Activated T-helper 1 cell treated with anti-CD3 and anti-CD28 coated beads, Interleukin-12 subunit alpha, Interleukin-12 subunit beta, Interleukin-2, Interleukin-4 antibody, amounts not matched to agents 30 ng/mL and 10 ng/mL and 1 ng/mL, durations not matched to agents 14 hours and 24 hours and 36 hours (primary cell): ENCODE measurements at regions not wholly inside any gene's neighbourhood (a gene's known extent, or its start where the extent isn't known, plus 50 kb on each side); places are given as distances from the start of the nearest gene placed in this dataset.

Experiments used
- DNase-seq: peaks from one replicate; pipeline ENCODE4 v3.0.0; 2021; ENCODE audit warnings: low spot score
- H3K27ac Mint-ChIP-seq: one replicate; pipeline ENCODE4 v1.8.0; 2021; ENCODE audit warnings: mild to moderate bottlenecking, mixed read lengths
- H3K27me3 Mint-ChIP-seq: one replicate; pipeline ENCODE4 v1.8.0; 2022; ENCODE audit warnings: mild to moderate bottlenecking, moderate library complexity, mixed read lengths; ENCODE audit not compliant: insufficient read depth
- H3K36me3 Mint-ChIP-seq: one replicate; pipeline ENCODE4 v1.8.0; 2021; ENCODE audit warnings: low read depth, mixed read lengths
- H3K4me1 Mint-ChIP-seq: one replicate; pipeline ENCODE4 v1.8.0; 2021; ENCODE audit warnings: low read depth, mixed read lengths
- H3K4me3 Mint-ChIP-seq: one replicate; pipeline ENCODE4 v1.8.0; 2021; ENCODE audit warnings: mild to moderate bottlenecking, moderate library complexity, mixed read lengths
- H3K9me3 Mint-ChIP-seq: one replicate; pipeline ENCODE4 v1.8.0; 2021; ENCODE audit warnings: mixed read lengths
- intact Hi-C: fragments of 100-400 bp; cut with micrococcal nuclease; formaldehyde crosslinking; loops from one replicate; pipeline ENCODE4 v1.15.1; 2024

DNA sequence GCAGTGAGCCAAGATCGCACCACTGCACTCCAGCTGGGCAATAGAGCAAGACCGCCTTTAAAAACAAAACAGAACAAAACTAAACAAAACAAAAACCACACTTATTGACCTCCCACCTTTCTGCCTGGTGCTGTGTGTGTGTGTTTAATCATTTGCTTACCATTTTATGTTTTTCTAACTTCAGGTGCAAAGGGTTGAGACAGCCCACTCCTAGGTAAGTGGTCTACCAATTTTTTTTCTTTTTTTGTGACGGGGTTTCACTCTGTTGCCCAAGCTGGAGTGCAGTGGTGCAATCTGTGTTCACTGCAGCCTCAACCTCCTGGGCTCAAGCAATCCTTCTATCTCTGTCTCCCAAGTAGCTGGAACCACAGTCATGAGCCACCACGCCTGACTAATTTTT, 65.8 kb downstream of the SALL1 start:
- intact Hi-C loops = no loop called here
- no peak overlapping the region for H3K27ac Mint-ChIP-seq
- no peak overlapping the region for H3K4me3 Mint-ChIP-seq
- H3K4me1 Mint-ChIP-seq = no peaks in the 10 kb centered on the region
- DNase-seq = no peak
- no peaks in the 10 kb centered on the region for H3K9me3 Mint-ChIP-seq
- H3K36me3 Mint-ChIP-seq = no peaks in the 10 kb centered on the region
- peaks cover 3% of the 10 kb centered on the region for H3K27me3 Mint-ChIP-seq

GRCh38 chr16:51084074-51084928, 66.8 kb downstream of the SALL1 start:
- H3K27me3 Mint-ChIP-seq = peaks cover 3% of the 10 kb centered on the region
- DNase-seq = no peak
- no peaks in the 10 kb centered on the region for H3K9me3 Mint-ChIP-seq
- no peak overlapping the region for H3K27ac Mint-ChIP-seq
- H3K4me3 Mint-ChIP-seq = no peak overlapping the region
- no peaks in the 10 kb centered on the region for H3K4me1 Mint-ChIP-seq
- intact Hi-C loops = no loop called here
- H3K36me3 Mint-ChIP-seq = no peaks in the 10 kb centered on the region

DNA sequence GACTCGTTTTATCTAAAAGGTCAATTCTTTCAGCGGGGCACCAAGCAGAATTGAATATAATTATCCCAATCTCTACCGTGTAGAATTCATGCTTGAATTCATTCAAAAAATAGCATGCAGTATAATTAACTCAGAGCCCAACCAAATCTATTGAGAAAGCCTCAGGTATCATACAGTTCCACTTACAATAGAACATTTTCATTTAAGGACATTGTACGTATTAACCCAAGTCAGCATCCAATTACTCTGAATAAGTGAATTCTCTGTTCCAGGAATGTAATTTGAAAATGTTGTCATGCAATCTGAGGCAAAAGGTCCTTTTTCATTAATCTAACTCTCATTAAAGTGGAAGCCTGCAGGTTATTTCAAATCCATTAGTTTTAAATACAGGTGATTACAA, 78.5 kb downstream of the SALL1 start:
- H3K27me3 Mint-ChIP-seq = peaks cover 3% of the 10 kb centered on the region
- DNase-seq = no peak
- no peaks in the 10 kb centered on the region for H3K36me3 Mint-ChIP-seq
- intact Hi-C loops = no loop called here
- no peak overlapping the region for H3K27ac Mint-ChIP-seq
- no peak overlapping the region for H3K4me3 Mint-ChIP-seq
- peaks cover 4% of the 10 kb centered on the region for H3K9me3 Mint-ChIP-seq
- no peaks in the 10 kb centered on the region for H3K4me1 Mint-ChIP-seq

DNA sequence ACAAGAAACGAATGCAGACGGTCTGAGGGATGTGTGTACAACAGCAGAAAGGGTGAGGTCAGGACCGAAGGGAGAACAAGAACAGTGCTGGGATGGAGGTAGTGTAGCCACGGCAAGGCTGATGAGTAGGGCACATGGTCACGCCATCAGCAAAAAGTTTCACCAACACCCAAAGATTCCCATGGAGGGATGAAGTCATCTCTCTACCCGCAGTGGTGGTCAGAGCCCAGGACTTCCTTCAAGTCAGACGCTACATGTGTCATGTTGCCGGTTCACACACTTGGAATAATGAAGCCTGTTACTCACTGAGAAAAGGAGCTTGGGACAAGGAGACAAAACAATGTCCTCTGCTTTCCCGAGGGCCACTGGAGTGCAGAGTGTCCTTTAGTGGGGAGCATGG, 79.7 kb downstream of the SALL1 start:
- DNase-seq = no peak

GRCh38 chr16:51067352-51067751, 83.7 kb downstream of the SALL1 start:
- intact Hi-C loops = no loop called here
- Mint-ChIP-seq H3K27ac (no peak overlapping the region), H3K9me3 (peaks cover under 1% of the 10 kb centered on the region), H3K27me3 (peaks cover 4% of the 10 kb centered on the region), H3K4me3 (no peak overlapping the region), H3K36me3 (no peaks in the 10 kb centered on the region), H3K4me1 (no peaks in the 10 kb centered on the region)
- DNase-seq = no peak

More for the DNA sequence above, 79.7 kb downstream of the SALL1 start:
- Mint-ChIP-seq H3K9me3 (peaks cover 4% of the 10 kb centered on the region), H3K27me3 (peaks cover 3% of the 10 kb centered on the region), H3K4me3 (no peak overlapping the region), H3K27ac (no peak overlapping the region), H3K36me3 (no peaks in the 10 kb centered on the region), H3K4me1 (no peaks in the 10 kb centered on the region)
- intact Hi-C loops = no loop called here

GRCh38 chr16:51062039-51062438, 89.0 kb downstream of the SALL1 start:
- H3K9me3 Mint-ChIP-seq = no peaks in the 10 kb centered on the region
- intact Hi-C loops = no loop called here
- H3K4me1 Mint-ChIP-seq = no peaks in the 10 kb centered on the region
- no peak overlapping the region for H3K27ac Mint-ChIP-seq
- H3K4me3 Mint-ChIP-seq = no peak overlapping the region
- H3K36me3 Mint-ChIP-seq = no peaks in the 10 kb centered on the region
- no peak for DNase-seq
- H3K27me3 Mint-ChIP-seq = peaks cover 17% of the 10 kb centered on the region

GRCh38 chr16:51061328-51061727, 89.7 kb downstream of the SALL1 start:
- intact Hi-C loops = no loop called here

GRCh38 chr16:51057969-51058337, 93.1 kb downstream of the SALL1 start:
- Mint-ChIP-seq H3K27ac (no peak overlapping the region), H3K36me3 (no peaks in the 10 kb centered on the region), H3K27me3 (peaks cover 19% of the 10 kb centered on the region), H3K9me3 (no peaks in the 10 kb centered on the region), H3K4me3 (no peak overlapping the region), H3K4me1 (no peaks in the 10 kb centered on the region)
- no peak for DNase-seq
- intact Hi-C loops = no loop called here

More at GRCh38 chr16:51061328-51061727, 89.7 kb downstream of the SALL1 start:
- Mint-ChIP-seq H3K27me3 (peaks cover 17% of the 10 kb centered on the region), H3K9me3 (no peaks in the 10 kb centered on the region), H3K4me3 (no peak overlapping the region), H3K36me3 (no peaks in the 10 kb centered on the region), H3K27ac (no peak overlapping the region), H3K4me1 (no peaks in the 10 kb centered on the region)
- DNase-seq = no peak

- Mint-ChIP-seq H3K27me3 (peaks cover 15% of the 10 kb centered on the region), H3K9me3 (no peaks in the 10 kb centered on the region), H3K4me3 (no peak overlapping the region), H3K36me3 (no peaks in the 10 kb centered on the region), H3K27ac (no peak overlapping the region), H3K4me1 (peaks cover 3% of the 10 kb centered on the region)
- intact Hi-C loops = no loop called here
- no peak for DNase-seq
Measured at GRCh38 chr16:51057102-51057793, 93.8 kb downstream of the SALL1 start.

DNA sequence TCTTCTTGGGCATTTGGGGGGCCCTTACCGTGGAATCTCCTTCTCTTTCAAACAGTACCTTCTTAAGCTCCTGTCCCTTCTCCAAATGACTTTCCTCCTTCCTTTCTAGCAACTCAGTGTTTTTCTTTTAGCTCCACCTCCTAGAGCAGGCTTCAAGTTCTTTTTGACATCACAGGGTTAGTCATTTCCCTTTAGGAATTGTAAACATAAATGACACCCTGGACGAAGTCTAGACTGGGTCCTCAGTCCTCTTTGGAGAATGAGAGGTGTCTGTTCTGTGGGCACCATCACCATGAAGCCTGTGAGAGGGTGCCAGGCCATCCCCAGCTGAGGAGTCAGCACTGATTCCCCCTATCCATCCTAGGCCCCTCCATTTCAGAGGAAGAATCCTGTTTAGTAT, 94.7 kb downstream of the SALL1 start:
- Mint-ChIP-seq H3K36me3 (no peaks in the 10 kb centered on the region), H3K27me3 (peaks cover 15% of the 10 kb centered on the region), H3K9me3 (no peaks in the 10 kb centered on the region), H3K4me3 (no peak overlapping the region), H3K27ac (no peak overlapping the region), H3K4me1 (peaks cover 12% of the 10 kb centered on the region)
- intact Hi-C loops = no loop called here
- DNase-seq = no peak

DNA sequence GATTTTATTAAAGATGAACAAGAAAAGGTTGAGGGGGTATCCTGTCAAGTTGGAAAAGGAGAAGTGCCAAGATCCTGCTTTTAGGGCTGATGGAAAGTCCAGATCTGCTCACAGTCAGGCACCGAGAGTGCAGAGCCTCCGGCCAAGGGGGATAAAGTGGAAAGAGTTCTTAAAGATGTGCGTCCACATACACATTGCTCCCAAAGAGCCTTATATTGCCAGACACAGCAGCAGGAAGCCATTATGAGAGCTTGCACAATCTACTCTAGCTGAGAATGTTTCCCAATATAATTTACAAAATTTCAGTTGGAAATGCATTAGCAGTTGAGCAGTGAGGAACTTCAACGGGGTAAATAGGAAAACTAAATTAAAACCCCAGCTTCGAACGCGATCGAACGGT, 95.6 kb downstream of the SALL1 start:
- peaks cover 21% of the 10 kb centered on the region for H3K4me1 Mint-ChIP-seq
- H3K36me3 Mint-ChIP-seq = no peaks in the 10 kb centered on the region

DNA sequence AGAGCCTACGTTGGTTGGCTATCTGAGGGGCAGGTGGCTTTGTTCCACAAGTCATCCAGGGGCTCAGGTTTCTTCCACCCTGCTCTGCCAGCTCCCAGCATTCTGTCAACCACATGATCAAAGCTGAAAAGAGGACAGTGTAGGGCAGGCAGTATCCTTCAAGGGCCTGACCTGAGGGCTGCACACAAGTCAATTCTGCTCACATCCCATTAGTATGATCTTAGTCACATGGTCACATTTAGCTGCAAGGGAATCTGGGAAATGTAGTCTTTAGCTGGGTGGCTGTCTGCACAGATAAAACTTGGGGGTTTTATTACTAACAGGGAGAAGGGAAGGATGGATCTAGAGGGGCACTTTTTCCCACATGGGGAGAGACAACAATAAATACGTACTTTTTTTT, 97.3 kb downstream of the SALL1 start:
- no peak for DNase-seq
- Mint-ChIP-seq H3K4me3 (no peak overlapping the region), H3K27ac (no peak overlapping the region), H3K27me3 (peaks cover 10% of the 10 kb centered on the region), H3K9me3 (no peaks in the 10 kb centered on the region), H3K4me1 (peaks cover 22% of the 10 kb centered on the region), H3K36me3 (no peaks in the 10 kb centered on the region)
- intact Hi-C loops = no loop called here

More for the DNA sequence above, 95.6 kb downstream of the SALL1 start:
- intact Hi-C loops = no loop called here
- no peak for DNase-seq
- Mint-ChIP-seq H3K9me3 (no peaks in the 10 kb centered on the region), H3K4me3 (no peak overlapping the region), H3K27me3 (peaks cover 12% of the 10 kb centered on the region), H3K27ac (no peak overlapping the region)

GRCh38 chr16:51051671-51052070, 99.4 kb downstream of the SALL1 start:
- peaks cover 2% of the 10 kb centered on the region for H3K27me3 Mint-ChIP-seq

More at GRCh38 chr16:51051671-51052070, 99.4 kb downstream of the SALL1 start:
- peak; percentile 15 for DNase-seq
- Mint-ChIP-seq H3K4me3 (no peak overlapping the region), H3K9me3 (no peaks in the 10 kb centered on the region), H3K27ac (no peak overlapping the region), H3K4me1 (peaks cover 22% of the 10 kb centered on the region), H3K36me3 (no peaks in the 10 kb centered on the region)
- intact Hi-C loops = no loop called here
